GM23248 (cell line): ENCODE measurements at regions not wholly inside any gene's neighbourhood (a gene's known extent, or its start where the extent isn't known, plus 50 kb on each side); places are given as distances from the start of the nearest gene placed in this dataset.

Experiments
- DNase-seq: peaks from one replicate; pipeline ENCODE4 v3.0.0-alpha.2; 2015
- H2AFZ ChIP-seq: fragments of 200-600 bp; sonication (generic); 2 replicates; pipeline ENCODE4 v1.6.1; 2016; ENCODE audit warnings: antibody characterized with exemption
- H3F3A ChIP-seq: fragments of 200-600 bp; sonication (generic); 2 replicates; pipeline ENCODE4 v1.6.1; 2016; ENCODE audit warnings: mild to moderate bottlenecking, antibody characterized with exemption, mixed run types; ENCODE audit not compliant: insufficient read depth
- H3K27ac ChIP-seq: fragments of 200-600 bp; sonication (generic); 2 replicates; pipeline ENCODE4 v1.5.1; 2016; ENCODE audit warnings: mild to moderate bottlenecking
- H3K27me3 ChIP-seq: fragments of 200-600 bp; sonication (generic); replicated peaks from 2 replicates; pipeline ENCODE4 v1.6.1; 2016; ENCODE audit warnings: mild to moderate bottlenecking; ENCODE audit not compliant: insufficient read depth
- H3K36me3 ChIP-seq: fragments of 200-600 bp; sonication (generic); 2 replicates; pipeline ENCODE4 v1.6.1; 2016; ENCODE audit warnings: low read depth, mild to moderate bottlenecking
- H3K4me1 ChIP-seq: fragments of 200-600 bp; sonication (generic); 2 replicates; pipeline ENCODE4 v1.6.1; 2016; ENCODE audit warnings: mild to moderate bottlenecking; ENCODE audit not compliant: insufficient read depth
- H3K4me2 ChIP-seq: fragments of 200-600 bp; sonication (generic); one replicate; pipeline ENCODE4 v1.6.1; 2016; ENCODE audit warnings: mild to moderate bottlenecking; ENCODE audit not compliant: unreplicated experiment
- H3K4me3 ChIP-seq: fragments of 200-600 bp; sonication (generic); 2 replicates; pipeline ENCODE4 v1.5.1; 2016; ENCODE audit warnings: mild to moderate bottlenecking
- H3K79me2 ChIP-seq: fragments of 200-600 bp; sonication (generic); 2 replicates; pipeline ENCODE4 v1.6.1; 2016; ENCODE audit warnings: mild to moderate bottlenecking; ENCODE audit not compliant: insufficient read depth
- H3K9ac ChIP-seq: fragments of 200-600 bp; sonication (generic); 2 replicates; pipeline ENCODE4 v1.6.1; 2016; ENCODE audit warnings: mild to moderate bottlenecking
- H3K9me2 ChIP-seq: fragments of 200-600 bp; sonication (generic); 2 replicates; pipeline ENCODE4 v1.6.1; 2016; ENCODE audit warnings: mixed run types, mild to moderate bottlenecking, moderate library complexity; ENCODE audit not compliant: insufficient read depth
- H3K9me3 ChIP-seq: fragments of 200-600 bp; sonication (generic); one replicate; pipeline ENCODE4 v1.6.1; 2017; ENCODE audit warnings: low read depth
- H4K20me1 ChIP-seq: fragments of 200-600 bp; sonication (generic); 2 replicates; pipeline ENCODE4 v1.6.0; 2016; ENCODE audit not compliant: insufficient read depth
- EZH2 ChIP-seq: fragments of 200-600 bp; sonication (generic); IDR thresholded peaks from 2 replicates; pipeline ENCODE4 v1.6.1; 2018; ENCODE audit warnings: antibody characterized with exemption, mild to moderate bottlenecking; ENCODE audit not compliant: insufficient read depth, poor library complexity, severe bottlenecking
- EZH2phosphoT487 ChIP-seq: fragments of 200-600 bp; sonication (generic); IDR thresholded peaks from 2 replicates; pipeline ENCODE4 v1.6.1; 2018; ENCODE audit warnings: antibody characterized with exemption, moderate library complexity, mild to moderate bottlenecking, low read depth; ENCODE audit not compliant: insufficient read depth
- WGBS, 2 experiments: methylation state at CpG; one replicate each; pipeline ENCODE4 v1.1.6; 2015 to 2017; ENCODE audit warnings: low lambda C conversion rate in 2 of 2, low coverage in 1 of 2; ENCODE audit errors: missing lambda C conversion rate in 2 of 2; 5-methylcytosine and 5-hydroxymethylcytosine counted together
- in situ Hi-C: fragments of 300-500 bp; cut with MboI; formaldehyde crosslinking; loops from 2 replicates; pipeline ENCODE4 v1.15.0; 2020

DNA sequence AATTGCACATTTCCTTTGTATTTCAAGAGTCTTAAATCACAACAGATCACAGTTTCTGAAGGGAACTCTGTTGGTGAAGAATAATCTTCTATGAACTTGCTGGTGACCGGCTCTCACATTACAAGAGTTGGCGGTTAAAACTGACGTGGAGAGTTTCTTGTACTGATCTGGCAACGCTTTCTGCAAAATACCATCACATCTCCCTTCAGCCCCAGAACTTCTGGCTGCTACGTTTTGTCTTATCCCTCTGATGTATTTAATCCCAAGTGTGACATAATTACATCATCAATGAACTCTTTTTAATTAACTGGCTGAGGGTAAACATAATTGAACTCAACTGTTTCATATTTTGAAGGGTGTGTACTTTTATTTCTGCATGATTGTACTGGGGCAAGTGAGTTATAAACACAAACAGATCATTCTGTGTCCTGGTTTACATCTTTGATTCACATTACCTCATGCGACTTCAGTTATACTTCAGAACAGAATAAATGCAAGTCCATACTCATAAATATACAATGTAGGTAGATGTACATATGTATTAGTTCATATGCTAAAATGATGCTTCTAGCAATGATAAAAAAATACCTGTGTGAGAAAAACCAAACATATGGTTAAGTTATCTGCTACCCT is 105.1 kb upstream of the NPVF start:
- 5 to 6% methylated on average over 6 of the region's 6 CpGs for WGBS, 2 experiments
- no peak overlapping the region for H3K4me2 ChIP-seq
- H3K4me1 ChIP-seq = no peaks in the 10 kb centered on the region
- no peaks in the 10 kb centered on the region for H4K20me1 ChIP-seq
- no peaks in the 10 kb centered on the region for H3K27me3 ChIP-seq
- H3K9me2 ChIP-seq = no peaks in the 10 kb centered on the region
- no peak for TF ChIP-seq EZH2
- no peak for TF ChIP-seq EZH2phosphoT487
- no peaks in the 10 kb centered on the region for H3K36me3 ChIP-seq
- H3K9me3 ChIP-seq = no peaks in the 10 kb centered on the region
- no peak overlapping the region for H3K27ac ChIP-seq
- no peak overlapping the region for H3K4me3 ChIP-seq
- H3K9ac ChIP-seq = no peak overlapping the region
- in situ Hi-C loops = no loop called here
- no peak for DNase-seq
- no peaks in the 10 kb centered on the region for H3K79me2 ChIP-seq
- H3F3A ChIP-seq = no peaks in the 10 kb centered on the region
- H2AFZ ChIP-seq = no peak overlapping the region

DNA sequence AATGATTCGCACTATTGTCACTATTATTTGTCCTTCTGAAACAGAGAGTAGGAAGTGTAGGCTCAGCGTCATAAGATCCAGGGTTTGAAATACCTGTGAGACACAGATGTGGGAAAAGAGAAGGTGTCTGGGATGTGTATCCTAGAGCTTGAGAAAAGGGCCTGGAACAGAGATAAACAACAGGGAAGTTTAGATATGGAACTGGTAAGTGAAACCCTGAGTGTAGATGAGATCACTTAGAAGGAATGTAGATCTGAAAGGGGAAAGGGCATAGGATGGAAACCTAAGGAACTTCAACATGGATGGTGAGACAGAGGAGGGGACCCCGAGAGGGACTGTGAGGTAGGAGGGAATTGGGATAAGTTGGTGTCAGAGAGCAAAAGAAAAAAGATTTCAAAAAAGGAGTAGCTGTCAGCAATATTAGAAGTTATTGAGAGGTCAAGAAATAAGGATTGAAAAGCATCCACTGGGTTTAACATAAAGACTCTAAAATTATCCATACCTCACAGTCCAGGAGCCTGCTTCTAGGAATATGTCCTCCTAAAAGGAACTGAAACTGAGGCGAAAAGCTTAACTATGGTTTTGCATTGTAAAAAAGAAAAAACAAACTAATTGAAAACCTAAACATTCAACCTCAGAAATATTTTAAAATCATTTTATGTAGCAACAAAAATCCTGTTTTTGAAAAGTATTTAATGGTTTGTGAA is 119.2 kb upstream of the NPVF start:
- H4K20me1 ChIP-seq = no peaks in the 10 kb centered on the region
- no peaks in the 10 kb centered on the region for H3F3A ChIP-seq
- H3K9ac ChIP-seq = no peak overlapping the region
- TF ChIP-seq EZH2 (no peak), EZH2phosphoT487 (no peak)
- 57 to 67% methylated on average over 4 of the region's 4 CpGs for WGBS, 2 experiments
- no peaks in the 10 kb centered on the region for H3K9me2 ChIP-seq
- no peak for DNase-seq
- H3K36me3 ChIP-seq = no peaks in the 10 kb centered on the region
- H2AFZ ChIP-seq = no peak overlapping the region
- no peaks in the 10 kb centered on the region for H3K9me3 ChIP-seq
- H3K4me2 ChIP-seq = no peak overlapping the region
- H3K4me1 ChIP-seq = no peaks in the 10 kb centered on the region
- no peaks in the 10 kb centered on the region for H3K79me2 ChIP-seq
- H3K27ac ChIP-seq = no peak overlapping the region
- no peak overlapping the region for H3K4me3 ChIP-seq
- in situ Hi-C loops = no loop called here
- no peaks in the 10 kb centered on the region; the same call in 1 of the 2 replicates for H3K27me3 ChIP-seq

DNA sequence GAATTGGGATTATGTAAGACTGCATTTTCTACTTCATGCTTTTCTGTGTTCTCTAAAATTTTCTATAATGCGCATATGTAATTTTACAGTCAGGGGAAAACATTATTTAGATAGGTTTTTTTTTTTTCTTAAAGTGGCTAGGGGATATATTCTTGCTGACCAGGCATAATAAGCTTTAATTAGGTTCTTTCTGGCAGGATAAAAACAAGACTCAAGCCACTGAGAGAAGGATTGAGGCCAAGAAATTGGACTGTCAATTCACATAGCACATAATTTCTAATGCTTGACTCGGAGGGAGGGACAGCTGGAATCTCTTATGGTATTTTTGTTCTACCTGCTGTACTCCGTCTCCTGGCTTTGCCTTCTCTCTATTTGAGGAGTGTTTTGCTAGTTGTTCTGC is 119.8 kb upstream of the NPVF start:
- no peak for DNase-seq
- in situ Hi-C loops = no loop called here
- H3F3A ChIP-seq = no peaks in the 10 kb centered on the region
- WGBS, 2 experiments = 42 to 51% methylated on average over 3 of the region's 3 CpGs
- H3K4me1 ChIP-seq = no peaks in the 10 kb centered on the region
- no peak overlapping the region for H3K27ac ChIP-seq
- no peaks in the 10 kb centered on the region for H3K79me2 ChIP-seq
- no peak overlapping the region for H3K4me3 ChIP-seq
- no peaks in the 10 kb centered on the region for H3K9me3 ChIP-seq
- no peak overlapping the region for H3K9ac ChIP-seq
- no peaks in the 10 kb centered on the region for H3K9me2 ChIP-seq
- no peaks in the 10 kb centered on the region; the same call in 1 of the 2 replicates for H3K27me3 ChIP-seq
- TF ChIP-seq EZH2 (no peak), EZH2phosphoT487 (no peak)
- no peak overlapping the region for H3K4me2 ChIP-seq
- no peak overlapping the region for H2AFZ ChIP-seq
- H3K36me3 ChIP-seq = no peaks in the 10 kb centered on the region
- no peaks in the 10 kb centered on the region for H4K20me1 ChIP-seq

DNA sequence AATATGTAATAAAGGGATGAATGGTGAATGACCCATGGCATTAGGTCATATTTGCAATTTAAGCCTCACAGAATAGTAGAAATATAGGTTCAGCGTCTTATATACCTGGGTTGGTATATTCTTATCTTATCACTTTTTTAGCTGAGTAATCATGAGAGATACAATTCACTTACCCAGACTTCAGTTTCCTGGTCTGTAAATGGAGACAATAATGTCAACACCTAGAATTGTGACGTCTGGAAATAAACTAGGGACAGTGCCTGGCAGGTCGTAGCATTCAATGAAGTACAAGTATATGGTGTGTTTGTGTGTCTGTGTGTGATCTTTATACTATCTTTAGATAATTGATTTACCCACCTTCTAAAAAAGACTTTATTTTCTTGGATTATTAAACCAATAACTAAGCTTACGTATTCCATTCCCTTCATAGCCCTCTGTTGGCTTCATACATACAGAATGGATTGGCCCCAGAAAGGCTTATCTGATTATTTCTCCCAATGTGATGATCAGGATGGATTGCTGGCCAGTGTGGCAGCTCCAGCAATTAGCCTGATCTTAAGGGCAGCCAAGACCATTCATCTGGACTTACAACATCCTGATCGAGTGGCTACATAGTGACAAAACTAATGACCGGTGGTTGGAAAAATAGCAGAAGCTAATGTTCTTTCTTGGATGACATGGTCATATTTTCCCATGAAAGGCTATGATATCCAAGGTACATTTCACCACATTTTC is 121.2 kb upstream of the NPVF start:
- Histone ChIP-seq H3F3A (no peaks in the 10 kb centered on the region), H3K4me2 (no peak overlapping the region), H3K36me3 (no peaks in the 10 kb centered on the region), H3K79me2 (no peaks in the 10 kb centered on the region), H3K4me1 (no peaks in the 10 kb centered on the region), H3K27ac (no peak overlapping the region), H2AFZ (no peak overlapping the region), H3K9ac (no peak overlapping the region), H3K9me3 (no peaks in the 10 kb centered on the region), H3K9me2 (no peaks in the 10 kb centered on the region), H4K20me1 (no peaks in the 10 kb centered on the region), H3K27me3 (no peaks in the 10 kb centered on the region; the same call in 1 of the 2 replicates), H3K4me3 (no peak overlapping the region)
- TF ChIP-seq EZH2 (no peak), EZH2phosphoT487 (no peak)
- WGBS, 2 experiments = 37 to 39% methylated on average over 6 of the region's 6 CpGs
- in situ Hi-C loops = no loop called here
- DNase-seq = no peak
